HL-60 (cell line): ENCODE measurements at regions not wholly inside any gene's neighbourhood (a gene's known extent, or its start where the extent isn't known, plus 50 kb on each side); places are given as distances from the start of the nearest gene placed in this dataset.

Experiments
- DNase-seq, 2 experiments: peaks; one replicate each; pipeline ENCODE4 v3.0.0-alpha.2; 2010 to 2020; ENCODE audit warnings: low read depth in 1 of 2, low spot score in 1 of 2
- H3K27ac ChIP-seq: fragments of 250-450 bp; sonication (Bioruptor Pico); replicated peaks from 2 replicates; pipeline ENCODE4 v1.5.1; 2020; ENCODE audit warnings: mild to moderate bottlenecking, moderate library complexity
- H3K27me3 ChIP-seq: fragments of 250-450 bp; sonication (Bioruptor Pico); 2 replicates; pipeline ENCODE4 v1.5.1; 2021; ENCODE audit warnings: mild to moderate bottlenecking, moderate library complexity; ENCODE audit not compliant: insufficient read depth, poor library complexity, severe bottlenecking
- H3K4me3 ChIP-seq: replicated peaks from 2 replicates; pipeline ENCODE4 v1.5.1; 2011; ENCODE audit warnings: mild to moderate bottlenecking, control low read depth, low read length; ENCODE audit not compliant: insufficient read depth
- CTCF ChIP-seq: IDR thresholded peaks from one replicate; pipeline ENCODE4 v1.5.1; 2011; ENCODE audit warnings: low read length, control low read depth, inconsistent platforms; ENCODE audit not compliant: insufficient read depth
- GABPA ChIP-seq: IDR thresholded peaks from 2 replicates; pipeline ENCODE4 v1.6.1; 2012; ENCODE audit warnings: low read depth
- POLR2AphosphoS5 ChIP-seq: IDR thresholded peaks from 2 replicates; pipeline ENCODE4 v1.6.1; 2012; ENCODE audit warnings: low read depth
- SPI1 ChIP-seq: IDR thresholded peaks from 2 replicates; pipeline ENCODE4 v1.6.1; 2012; ENCODE audit warnings: low read depth, mild to moderate bottlenecking, borderline replicate concordance
- TF ChIP-seq, protein P1 (sequence below): IDR thresholded peaks from 2 replicates; pipeline ENCODE4 v1.6.1; 2012; ENCODE audit warnings: low read depth; ENCODE audit not compliant: insufficient replicate concordance

- Histone ChIP-seq H3K27ac (peak overlapping the region; percentile 56), H3K27me3 (no peaks in the 10 kb centered on the region), H3K4me3 (no peak overlapping the region)
- TF ChIP-seq POLR2AphosphoS5 (no peak), CTCF (no peak), SPI1 (no peak), GABPA (no peak)
- TF ChIP-seq, protein P1, sequence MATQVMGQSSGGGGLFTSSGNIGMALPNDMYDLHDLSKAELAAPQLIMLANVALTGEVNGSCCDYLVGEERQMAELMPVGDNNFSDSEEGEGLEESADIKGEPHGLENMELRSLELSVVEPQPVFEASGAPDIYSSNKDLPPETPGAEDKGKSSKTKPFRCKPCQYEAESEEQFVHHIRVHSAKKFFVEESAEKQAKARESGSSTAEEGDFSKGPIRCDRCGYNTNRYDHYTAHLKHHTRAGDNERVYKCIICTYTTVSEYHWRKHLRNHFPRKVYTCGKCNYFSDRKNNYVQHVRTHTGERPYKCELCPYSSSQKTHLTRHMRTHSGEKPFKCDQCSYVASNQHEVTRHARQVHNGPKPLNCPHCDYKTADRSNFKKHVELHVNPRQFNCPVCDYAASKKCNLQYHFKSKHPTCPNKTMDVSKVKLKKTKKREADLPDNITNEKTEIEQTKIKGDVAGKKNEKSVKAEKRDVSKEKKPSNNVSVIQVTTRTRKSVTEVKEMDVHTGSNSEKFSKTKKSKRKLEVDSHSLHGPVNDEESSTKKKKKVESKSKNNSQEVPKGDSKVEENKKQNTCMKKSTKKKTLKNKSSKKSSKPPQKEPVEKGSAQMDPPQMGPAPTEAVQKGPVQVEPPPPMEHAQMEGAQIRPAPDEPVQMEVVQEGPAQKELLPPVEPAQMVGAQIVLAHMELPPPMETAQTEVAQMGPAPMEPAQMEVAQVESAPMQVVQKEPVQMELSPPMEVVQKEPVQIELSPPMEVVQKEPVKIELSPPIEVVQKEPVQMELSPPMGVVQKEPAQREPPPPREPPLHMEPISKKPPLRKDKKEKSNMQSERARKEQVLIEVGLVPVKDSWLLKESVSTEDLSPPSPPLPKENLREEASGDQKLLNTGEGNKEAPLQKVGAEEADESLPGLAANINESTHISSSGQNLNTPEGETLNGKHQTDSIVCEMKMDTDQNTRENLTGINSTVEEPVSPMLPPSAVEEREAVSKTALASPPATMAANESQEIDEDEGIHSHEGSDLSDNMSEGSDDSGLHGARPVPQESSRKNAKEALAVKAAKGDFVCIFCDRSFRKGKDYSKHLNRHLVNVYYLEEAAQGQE: no peak
- peak; percentile 67 to 80 for DNase-seq
These were observed 190.1 kb upstream of the LPP start for GRCh38 chr3:187963677-187964385.

DNA sequence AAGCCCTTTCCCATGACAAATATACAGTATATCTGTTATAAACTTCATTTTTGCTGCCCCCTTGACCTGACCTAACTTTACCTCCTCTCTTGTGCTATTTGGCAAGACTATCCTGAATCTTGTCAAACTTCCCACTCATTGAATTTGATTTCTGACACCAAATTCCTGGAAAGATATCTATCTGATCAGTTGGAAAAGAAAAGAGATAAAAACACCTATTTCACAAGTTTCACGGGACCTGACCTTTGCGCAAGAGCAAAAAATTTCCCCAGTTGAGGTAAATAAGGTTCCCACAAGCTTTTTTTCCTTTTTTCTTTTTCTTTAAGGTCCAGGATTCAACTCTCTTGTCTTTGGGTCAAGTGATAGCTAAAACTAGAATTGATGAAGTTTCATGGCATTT is 189.2 kb upstream of the LPP start:
- DNase-seq: no peak
- H3K27me3 ChIP-seq: no peaks in the 10 kb centered on the region
- TF ChIP-seq CTCF: no peak
- TF ChIP-seq, protein P1: no peak
- TF ChIP-seq SPI1: no peak
- no peak for TF ChIP-seq POLR2AphosphoS5
- no peak for TF ChIP-seq GABPA
- H3K4me3 ChIP-seq: no peak overlapping the region
- H3K27ac ChIP-seq: peak overlapping the region; percentile 56

DNA sequence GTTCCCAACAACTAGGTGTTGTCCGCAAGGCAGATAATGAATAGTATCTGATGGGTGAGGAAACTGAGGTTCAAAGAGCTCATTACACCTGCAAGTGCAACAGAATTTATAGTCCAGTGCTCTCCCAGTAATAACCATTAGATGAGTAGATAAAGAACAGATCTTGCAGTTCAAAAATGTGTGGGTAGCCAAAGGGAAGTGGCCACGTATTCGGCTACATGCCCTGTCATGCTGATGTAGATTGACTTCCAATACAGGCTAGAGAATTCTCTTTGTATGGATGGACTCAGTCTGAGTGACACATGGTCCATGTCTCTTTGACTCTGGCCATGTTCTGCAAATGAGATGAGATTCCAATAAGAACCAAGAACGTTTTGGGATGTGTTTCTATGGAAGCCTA is 187.9 kb upstream of the LPP start:
- Histone ChIP-seq H3K27ac (no peak overlapping the region), H3K4me3 (no peak overlapping the region), H3K27me3 (no peaks in the 10 kb centered on the region)
- TF ChIP-seq CTCF (no peak), SPI1 (no peak), GABPA (no peak), POLR2AphosphoS5 (no peak)
- TF ChIP-seq, protein P1: no peak
- no peak for DNase-seq
